Parathyroid adenoma (tissue), 2 donors: ENCODE measurements at regions not wholly inside any gene's neighbourhood (a gene's known extent, or its start where the extent isn't known, plus 50 kb on each side); places are given as distances from the start of the nearest gene placed in this dataset.

Experiments used
- H2AFZ ChIP-seq: fragments of 300-600 bp; sonication (generic); one replicate; pipeline ENCODE4 v1.7.0; 2017; ENCODE audit warnings: antibody characterized with exemption, mild to moderate bottlenecking
- H3K27ac ChIP-seq: fragments of 300-600 bp; sonication (generic); one replicate; pipeline ENCODE4 v1.7.0; 2017
- H3K27me3 ChIP-seq: fragments of 300-600 bp; sonication (generic); one replicate; pipeline ENCODE4 v1.7.0; 2017; ENCODE audit warnings: low read length; ENCODE audit not compliant: control insufficient read depth, insufficient read depth
- H3K36me3 ChIP-seq: fragments of 300-600 bp; sonication (generic); one replicate; pipeline ENCODE4 v1.7.0; 2017; ENCODE audit warnings: low read length; ENCODE audit not compliant: control insufficient read depth, insufficient read depth
- H3K4me1 ChIP-seq: fragments of 300-600 bp; sonication (generic); one replicate; pipeline ENCODE4 v1.7.0; 2017; ENCODE audit warnings: control low read depth
- H3K4me2 ChIP-seq: fragments of 300-600 bp; sonication (generic); one replicate; pipeline ENCODE4 v1.7.0; 2017; ENCODE audit warnings: low read length
- H3K4me3 ChIP-seq: fragments of 300-600 bp; sonication (generic); one replicate; pipeline ENCODE4 v1.7.0; 2017; ENCODE audit warnings: low read depth, low read length
- H3K79me2 ChIP-seq: fragments of 300-600 bp; sonication (generic); one replicate; pipeline ENCODE4 v1.7.0; 2017; ENCODE audit warnings: control low read depth
- H3K9ac ChIP-seq: fragments of 300-600 bp; sonication (generic); one replicate; pipeline ENCODE4 v1.7.0; 2017; ENCODE audit warnings: mild to moderate bottlenecking
- H3K9me3 ChIP-seq: fragments of 300-600 bp; sonication (generic); one replicate; pipeline ENCODE4 v1.7.0; 2017; ENCODE audit warnings: low read length; ENCODE audit not compliant: control insufficient read depth
- CTCF ChIP-seq: fragments of 300-600 bp; sonication (generic); IDR thresholded peaks from one replicate; pipeline ENCODE4 v1.7.0; 2017; ENCODE audit warnings: antibody characterized with exemption, mild to moderate bottlenecking
- donor health status: primary hyperparathyroidism.

GRCh38 chr10:130962240-130963051 lies 349.1 kb downstream of the TCERG1L start:
- no peak for TF ChIP-seq CTCF
- H3K4me2 ChIP-seq: no peak overlapping the region
- H3K9ac ChIP-seq: no peak overlapping the region
- no peaks in the 10 kb centered on the region for H3K36me3 ChIP-seq
- no peak overlapping the region for H3K4me3 ChIP-seq
- no peaks in the 10 kb centered on the region for H3K27me3 ChIP-seq
- no peak overlapping the region for H2AFZ ChIP-seq
- no peak overlapping the region for H3K27ac ChIP-seq
- no peaks in the 10 kb centered on the region for H3K79me2 ChIP-seq
- H3K4me1 ChIP-seq: no peaks in the 10 kb centered on the region
- no peaks in the 10 kb centered on the region for H3K9me3 ChIP-seq

GRCh38 chr10:130963052-130963393 lies 348.5 kb downstream of the TCERG1L start:
- no peak overlapping the region for H3K4me3 ChIP-seq
- no peaks in the 10 kb centered on the region for H3K36me3 ChIP-seq
- no peaks in the 10 kb centered on the region for H3K79me2 ChIP-seq
- H3K27ac ChIP-seq: no peak overlapping the region
- TF ChIP-seq CTCF: no peak
- no peaks in the 10 kb centered on the region for H3K4me1 ChIP-seq
- no peaks in the 10 kb centered on the region for H3K9me3 ChIP-seq
- H3K9ac ChIP-seq: no peak overlapping the region
- no peak overlapping the region for H3K4me2 ChIP-seq
- no peak overlapping the region for H2AFZ ChIP-seq
- no peaks in the 10 kb centered on the region for H3K27me3 ChIP-seq

GRCh38 chr10:130963786-130964522 lies 347.6 kb downstream of the TCERG1L start:
- Histone ChIP-seq H3K27me3 (no peaks in the 10 kb centered on the region), H3K27ac (no peak overlapping the region), H3K9ac (no peak overlapping the region), H3K79me2 (no peaks in the 10 kb centered on the region), H3K4me3 (no peak overlapping the region), H3K36me3 (no peaks in the 10 kb centered on the region), H3K4me1 (no peaks in the 10 kb centered on the region), H3K4me2 (no peak overlapping the region), H3K9me3 (no peaks in the 10 kb centered on the region), H2AFZ (no peak overlapping the region)
- TF ChIP-seq CTCF: no peak

- Histone ChIP-seq H3K4me2 (no peak overlapping the region), H3K9ac (no peak overlapping the region), H3K4me1 (no peaks in the 10 kb centered on the region), H2AFZ (no peak overlapping the region), H3K36me3 (no peaks in the 10 kb centered on the region), H3K9me3 (no peaks in the 10 kb centered on the region), H3K27me3 (no peaks in the 10 kb centered on the region), H3K4me3 (no peak overlapping the region), H3K79me2 (no peaks in the 10 kb centered on the region), H3K27ac (no peak overlapping the region)
- TF ChIP-seq CTCF: no peak
Observed at GRCh38 chr10:130964771-130965170, 346.8 kb downstream of the TCERG1L start.
